NB4 (cell line): ENCODE measurements at regions not wholly inside any gene's neighbourhood (a gene's known extent, or its start where the extent isn't known, plus 50 kb on each side); places are given as distances from the start of the nearest gene placed in this dataset.

Experiments used
- DNase-seq: peaks from one replicate; pipeline ENCODE4 v3.0.0; 2010; ENCODE audit warnings: low read depth
- H3K4me3 ChIP-seq: one replicate; pipeline ENCODE4 v1.5.1; 2011; ENCODE audit warnings: mild to moderate bottlenecking, low read depth, low read length, moderate library complexity
- CTCF ChIP-seq: IDR thresholded peaks from one replicate; pipeline ENCODE4 v1.5.1; 2012; ENCODE audit warnings: low read depth, low read length
- MAX ChIP-seq: IDR thresholded peaks from 2 replicates; pipeline ENCODE4 v1.6.1; 2011; ENCODE audit warnings: low read depth, low read length
- MYC ChIP-seq: IDR thresholded peaks from 2 replicates; pipeline ENCODE4 v1.6.1; 2011; ENCODE audit warnings: low read depth, low read length
- POLR2A ChIP-seq: IDR thresholded peaks from 2 replicates; pipeline ENCODE4 v1.6.1; 2011; ENCODE audit warnings: mild to moderate bottlenecking; ENCODE audit not compliant: insufficient read length; ENCODE audit errors: extremely low read depth

GRCh38 chr13:111859354-111860230, 207.4 kb upstream of the SOX1 start:
- DNase-seq = no peak
- TF ChIP-seq MYC = no peak
- TF ChIP-seq MAX = no peak
- TF ChIP-seq POLR2A = no peak
- no peak for TF ChIP-seq CTCF
- H3K4me3 ChIP-seq = no peak overlapping the region

- TF ChIP-seq MYC (no peak), CTCF (no peak), POLR2A (no peak), MAX (no peak)
- no peak for DNase-seq
- no peak overlapping the region for H3K4me3 ChIP-seq
Measured at GRCh38 chr13:111860231-111860552, 206.8 kb upstream of the SOX1 start.

GRCh38 chr13:111861319-111861718, 205.6 kb upstream of the SOX1 start:
- H3K4me3 ChIP-seq = no peak overlapping the region
- TF ChIP-seq POLR2A (no peak), MYC (no peak), MAX (no peak)

GRCh38 chr13:111861766-111862366, 205.1 kb upstream of the SOX1 start:
- no peak overlapping the region for H3K4me3 ChIP-seq
- no peak for TF ChIP-seq POLR2A
- no peak for TF ChIP-seq CTCF
- TF ChIP-seq MYC = no peak
- no peak for TF ChIP-seq MAX
- DNase-seq = peak; percentile 74

More at GRCh38 chr13:111861319-111861718, 205.6 kb upstream of the SOX1 start:
- DNase-seq = no peak

- DNase-seq = no peak
- H3K4me3 ChIP-seq = no peak overlapping the region
- TF ChIP-seq CTCF = no peak
- no peak for TF ChIP-seq MYC
- TF ChIP-seq MAX = no peak
- TF ChIP-seq POLR2A = no peak
Measured at GRCh38 chr13:111862836-111863815, 203.8 kb upstream of the SOX1 start.
